GM19452 (cell line): ENCODE measurements at regions not wholly inside any gene's neighbourhood (a gene's known extent, or its start where the extent isn't known, plus 50 kb on each side); places are given as distances from the start of the nearest gene placed in this dataset.

Experiments used
- ATAC-seq: cut with Tn5 transposase; IDR thresholded peaks from one replicate; pipeline ENCODE4 v1.9.1; 2021; ENCODE audit not compliant: unreplicated experiment

- no peak for ATAC-seq
These were observed 275.0 kb downstream of the ZEB2 start for GRCh38 chr2:144244938-144245337.

GRCh38 chr2:144242311-144242710 is 277.6 kb downstream of the ZEB2 start:
- ATAC-seq = no peak

GRCh38 chr2:144241801-144242200 is 278.1 kb downstream of the ZEB2 start:
- no peak for ATAC-seq

- peak; percentile 88 for ATAC-seq
These were observed 279.1 kb downstream of the ZEB2 start for GRCh38 chr2:144240656-144241339.

GRCh38 chr2:144239726-144240125 is 280.2 kb downstream of the ZEB2 start:
- ATAC-seq = no peak

DNA sequence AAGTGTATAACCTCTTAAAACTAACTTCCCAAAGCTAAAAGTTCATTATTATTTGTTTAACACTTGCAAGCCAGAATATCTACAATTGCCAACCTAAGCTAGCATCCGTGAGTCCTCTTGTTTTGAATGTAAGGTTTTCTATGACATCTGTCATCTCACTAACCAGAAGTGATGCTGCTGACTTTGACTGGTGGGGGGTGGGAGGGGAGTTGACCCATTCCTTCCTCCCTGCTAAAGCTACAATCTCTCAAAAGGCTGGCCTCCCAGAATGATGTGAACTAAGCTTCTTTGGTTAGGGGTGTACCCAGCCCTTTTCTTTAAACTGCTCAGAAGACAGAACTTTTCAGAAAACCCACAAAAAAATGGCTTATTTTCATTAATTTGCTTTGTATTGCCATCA is 280.6 kb downstream of the ZEB2 start:
- no peak for ATAC-seq

- no peak for ATAC-seq
These were observed 281.9 kb downstream of the ZEB2 start for GRCh38 chr2:144237830-144238627.

DNA sequence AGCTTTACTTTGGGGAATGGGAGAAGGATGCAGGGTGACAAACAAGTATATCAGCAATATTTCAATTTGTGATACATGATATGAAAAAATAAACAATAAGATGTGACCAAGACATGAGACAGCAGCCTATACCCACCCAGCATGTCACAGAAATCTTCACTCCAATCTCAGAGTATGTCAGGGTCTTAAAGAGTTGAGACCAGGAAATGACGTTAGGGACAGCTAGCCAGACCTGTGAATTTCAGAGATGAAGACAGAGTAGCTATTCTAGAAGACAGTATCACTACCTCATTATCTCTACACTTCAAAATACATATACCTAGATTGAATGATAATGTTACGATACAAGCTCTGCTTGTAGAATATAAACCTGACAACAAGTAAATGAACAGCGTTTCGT is 282.8 kb downstream of the ZEB2 start:
- ATAC-seq = no peak

DNA sequence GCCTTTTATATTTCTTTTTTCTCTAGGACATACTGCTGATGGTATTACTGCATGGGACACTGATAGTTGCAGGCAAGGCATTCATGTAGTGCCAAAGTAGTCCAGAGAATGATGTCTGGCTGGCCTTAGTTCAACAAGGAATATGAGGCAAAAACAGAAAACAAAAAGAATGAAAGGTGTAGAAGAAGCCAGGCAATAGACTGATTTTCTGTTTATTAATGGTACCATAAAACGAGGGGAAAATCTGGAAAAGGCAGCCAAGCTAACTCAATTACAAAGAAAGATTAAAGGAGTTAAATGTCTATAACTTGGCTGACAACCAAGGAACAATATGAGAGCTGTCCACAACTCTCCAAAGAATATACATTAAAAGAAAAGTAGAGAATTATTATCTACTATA is 284.9 kb downstream of the ZEB2 start:
- ATAC-seq = no peak

- ATAC-seq = no peak
These were observed 285.4 kb downstream of the ZEB2 start for GRCh38 chr2:144234542-144234871.

DNA sequence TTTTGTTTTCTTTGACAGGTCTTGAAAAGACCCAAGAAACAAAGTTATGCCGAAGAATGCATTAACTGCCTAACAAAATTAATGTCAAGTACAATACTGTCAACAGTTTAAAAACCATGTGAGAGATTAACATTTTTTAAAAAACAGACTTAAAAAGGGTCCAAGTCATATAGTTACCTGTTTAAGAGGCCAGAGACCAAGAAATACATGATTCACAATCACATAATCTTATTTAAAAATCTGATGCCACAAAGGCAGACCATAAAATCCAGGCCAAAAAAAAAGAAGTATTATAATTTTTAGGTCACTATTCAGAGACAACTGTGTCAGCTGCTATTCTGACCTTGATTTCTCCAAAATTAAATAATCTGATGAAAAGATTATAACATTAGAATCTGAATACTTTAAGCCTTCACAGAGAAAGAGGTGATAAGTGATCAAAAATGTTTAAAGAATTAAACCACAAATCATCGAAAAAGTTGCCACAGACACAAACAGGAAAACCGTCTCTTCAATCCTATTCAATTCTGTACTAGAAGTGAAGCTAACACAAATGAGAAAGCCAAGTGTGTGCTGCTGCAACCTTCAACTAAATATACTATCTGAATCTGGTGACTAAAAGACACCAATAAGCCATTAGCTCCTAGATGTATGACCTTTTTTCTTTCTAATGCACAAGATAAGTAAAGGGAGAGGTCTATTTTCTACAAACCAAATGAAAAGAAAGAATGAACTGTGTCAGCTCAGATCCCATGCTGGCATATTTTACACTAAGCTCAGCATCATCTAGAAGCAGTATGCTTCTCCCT is 286.0 kb downstream of the ZEB2 start:
- no peak for ATAC-seq

- ATAC-seq = no peak
These were observed 286.6 kb downstream of the ZEB2 start for GRCh38 chr2:144233317-144233716.

- no peak for ATAC-seq
These were observed 289.4 kb downstream of the ZEB2 start for GRCh38 chr2:144230448-144231085.

- ATAC-seq = no peak
These were observed 289.9 kb downstream of the ZEB2 start for GRCh38 chr2:144230033-144230432.

DNA sequence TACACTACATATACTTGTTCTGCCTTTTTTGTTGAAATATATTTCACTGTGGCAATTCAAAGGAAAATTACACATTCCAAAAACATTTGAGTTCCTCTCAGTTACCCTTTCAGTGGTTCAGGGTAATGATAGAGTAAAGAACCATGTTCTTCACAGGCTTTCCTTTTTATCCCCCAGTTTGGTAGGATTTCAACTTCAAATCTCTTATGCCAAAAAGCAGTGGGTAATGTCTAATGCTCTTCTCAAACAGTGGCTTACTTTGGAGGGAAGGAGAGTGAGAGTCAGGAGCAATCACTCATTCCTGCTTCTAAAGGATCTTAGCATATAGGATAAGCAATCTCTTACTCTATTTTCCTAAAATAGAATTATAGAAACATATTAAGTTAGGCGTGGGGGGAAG is 290.6 kb downstream of the ZEB2 start:
- no peak for ATAC-seq

GRCh38 chr2:144227427-144228105 is 292.4 kb downstream of the ZEB2 start:
- ATAC-seq = no peak

DNA sequence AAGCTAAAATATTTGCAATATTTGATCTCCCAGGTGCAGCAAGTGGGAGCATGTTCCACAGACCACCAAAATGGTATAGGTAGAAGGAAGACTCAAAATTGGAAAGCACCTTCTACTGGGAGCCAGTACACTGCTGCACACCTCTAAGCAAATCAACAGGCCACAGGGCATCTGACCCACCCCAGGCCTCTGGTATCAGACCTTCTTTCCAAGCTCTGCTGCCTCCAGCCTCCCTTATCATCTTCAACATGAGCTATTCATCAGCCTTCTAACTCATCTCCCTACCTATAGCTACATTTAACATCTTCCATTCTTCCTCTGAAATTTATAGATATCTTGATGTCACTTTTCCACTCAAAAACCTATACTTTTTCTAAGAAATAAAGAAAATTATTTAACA is 294.8 kb downstream of the ZEB2 start:
- ATAC-seq = no peak

GRCh38 chr2:144224472-144224871 is 295.4 kb downstream of the ZEB2 start:
- no peak for ATAC-seq

DNA sequence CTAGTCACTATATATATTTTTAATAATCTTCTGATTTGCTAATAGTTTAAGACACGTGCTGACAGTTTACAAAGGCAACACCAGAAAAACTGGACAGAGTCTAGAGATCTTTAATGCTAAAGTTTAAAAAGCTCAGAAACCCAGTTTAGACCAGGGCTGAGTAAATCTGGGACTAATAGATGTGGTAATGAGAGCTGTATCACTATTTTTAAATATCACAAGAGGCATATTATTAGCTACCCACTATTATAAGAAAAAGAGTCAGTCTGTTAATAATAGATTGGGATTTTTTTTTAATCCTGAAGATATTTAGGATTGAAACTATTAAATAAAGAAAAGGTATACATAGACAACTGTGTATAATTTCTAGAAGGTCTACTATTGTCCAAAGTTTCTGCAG is 299.9 kb downstream of the ZEB2 start:
- ATAC-seq = no peak

GRCh38 chr2:144217853-144218633 is 301.9 kb downstream of the ZEB2 start:
- ATAC-seq = no peak
